ENCODE measurements at regions not wholly inside any gene's neighbourhood (a gene's known extent, or its start where the extent isn't known, plus 50 kb on each side); places are given as distances from the start of the nearest gene placed in this dataset.

GRCh38 chr14:52166822-52167221 is 98.0 kb upstream of the NID2 start:
- dilution Hi-C loops (cut with MboI; ENCODE audit: extremely low pct_ligation_motif_present, low sequenced_read_pairs), result no loop called here
- H3K27ac ChIP-seq (ENCODE audit: control insufficient read depth, insufficient read depth, low read length), result no peak overlapping the region
- H3K36me3 ChIP-seq (ENCODE audit: control insufficient read depth in 2 of 2, extremely low read depth in 1 of 2, insufficient read depth in 2 of 2, low read length in 2 of 2), result no peaks in the 10 kb centered on the region
- FAIRE-seq (no peak), DNase-seq (ENCODE audit: low read depth, low spot score) (no peak)
- H3K79me2 ChIP-seq (ENCODE audit: control insufficient read depth, insufficient read depth, low read length), result no peaks in the 10 kb centered on the region
- no peaks in the 10 kb centered on the region for H3K9me3 ChIP-seq (ENCODE audit: control insufficient read depth, low read depth, low read length)
- H3K4me2 ChIP-seq (ENCODE audit: control insufficient read depth, extremely low read depth, insufficient read depth, low read depth, low read length), result no peak overlapping the region
- H3K27me3 ChIP-seq (ENCODE audit: control insufficient read depth, extremely low read depth, insufficient read depth, low read length), result no peaks in the 10 kb centered on the region
- TF ChIP-seq, protein P1, sequence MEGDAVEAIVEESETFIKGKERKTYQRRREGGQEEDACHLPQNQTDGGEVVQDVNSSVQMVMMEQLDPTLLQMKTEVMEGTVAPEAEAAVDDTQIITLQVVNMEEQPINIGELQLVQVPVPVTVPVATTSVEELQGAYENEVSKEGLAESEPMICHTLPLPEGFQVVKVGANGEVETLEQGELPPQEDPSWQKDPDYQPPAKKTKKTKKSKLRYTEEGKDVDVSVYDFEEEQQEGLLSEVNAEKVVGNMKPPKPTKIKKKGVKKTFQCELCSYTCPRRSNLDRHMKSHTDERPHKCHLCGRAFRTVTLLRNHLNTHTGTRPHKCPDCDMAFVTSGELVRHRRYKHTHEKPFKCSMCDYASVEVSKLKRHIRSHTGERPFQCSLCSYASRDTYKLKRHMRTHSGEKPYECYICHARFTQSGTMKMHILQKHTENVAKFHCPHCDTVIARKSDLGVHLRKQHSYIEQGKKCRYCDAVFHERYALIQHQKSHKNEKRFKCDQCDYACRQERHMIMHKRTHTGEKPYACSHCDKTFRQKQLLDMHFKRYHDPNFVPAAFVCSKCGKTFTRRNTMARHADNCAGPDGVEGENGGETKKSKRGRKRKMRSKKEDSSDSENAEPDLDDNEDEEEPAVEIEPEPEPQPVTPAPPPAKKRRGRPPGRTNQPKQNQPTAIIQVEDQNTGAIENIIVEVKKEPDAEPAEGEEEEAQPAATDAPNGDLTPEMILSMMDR (optimal IDR thresholded peaks at IDR 0.05 in 1 of 3, IDR thresholded peaks at IDR 0.05 in 1 of 3, conservative IDR thresholded peaks at IDR 0.05 in 1 of 3; ENCODE audit: extremely low read depth in 1 of 3, insufficient read depth in 2 of 3, low read length in 3 of 3), result no peak
- no peak for TF ChIP-seq EZH2 (IDR thresholded peaks at IDR 0.05; ENCODE audit: low read length)
- H2AFZ ChIP-seq (ENCODE audit: control insufficient read depth, low read length), result no peak overlapping the region
- no peak overlapping the region for H3K4me3 ChIP-seq (ENCODE audit: control insufficient read depth in 2 of 3, extremely low read depth in 1 of 3, insufficient read depth in 2 of 3, low read depth in 1 of 3, low read length in 3 of 3)
- no peaks in the 10 kb centered on the region for H3K4me1 ChIP-seq (ENCODE audit: control insufficient read depth, extremely low read depth, insufficient read depth, low read length)
- H4K20me1 ChIP-seq (ENCODE audit: control insufficient read depth, extremely low read depth, insufficient read depth, low read length), result no peaks in the 10 kb centered on the region
- H3K9ac ChIP-seq (ENCODE audit: control insufficient read depth, extremely low read depth, insufficient read depth, low read length), result no peak overlapping the region
- no peaks in the 10 kb centered on the region for H3K9me1 ChIP-seq (ENCODE audit: control insufficient read depth, extremely low read depth, insufficient read depth, low read length)

DNA sequence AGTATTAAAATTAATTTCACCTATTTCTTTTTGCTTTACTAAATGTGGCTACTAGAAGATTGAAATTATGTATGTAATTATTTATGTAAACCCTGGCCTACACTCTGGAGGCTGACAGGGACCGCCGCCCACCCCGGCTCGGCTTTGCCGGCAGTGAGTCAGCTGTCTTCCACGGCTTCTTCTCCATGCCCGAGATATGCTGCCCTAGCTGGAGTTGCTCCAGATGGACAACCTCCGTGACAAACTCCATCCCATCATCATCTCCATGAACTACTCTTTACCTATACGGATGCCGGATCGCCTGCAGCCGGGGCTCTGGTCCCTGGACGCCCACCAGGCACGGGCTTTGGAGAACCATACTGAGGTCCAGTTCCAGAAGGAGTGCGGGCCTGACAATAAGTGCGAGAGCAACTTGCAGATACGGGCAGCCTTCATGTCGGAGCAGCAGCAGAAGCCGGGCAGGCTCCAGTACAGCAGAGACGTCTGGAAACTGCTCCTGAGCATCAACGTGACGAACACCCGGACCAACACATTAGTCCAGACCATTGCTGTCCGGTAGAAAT is 86.9 kb upstream of the NID2 start:
- no peak overlapping the region for H3K4me2 ChIP-seq (ENCODE audit: control insufficient read depth, extremely low read depth, insufficient read depth, low read depth, low read length)
- no peaks in the 10 kb centered on the region for H4K20me1 ChIP-seq (ENCODE audit: control insufficient read depth, extremely low read depth, insufficient read depth, low read length)
- H3K27ac ChIP-seq (ENCODE audit: control insufficient read depth, insufficient read depth, low read length), result no peak overlapping the region
- no peaks in the 10 kb centered on the region for H3K9me1 ChIP-seq (ENCODE audit: control insufficient read depth, extremely low read depth, insufficient read depth, low read length)
- no peak for DNase-seq (ENCODE audit: low read depth, low spot score)
- H3K27me3 ChIP-seq (ENCODE audit: control insufficient read depth, extremely low read depth, insufficient read depth, low read length), result peaks cover 7% of the 10 kb centered on the region
- H3K9me3 ChIP-seq (ENCODE audit: control insufficient read depth, low read depth, low read length), result no peaks in the 10 kb centered on the region
- FAIRE-seq, result no peak
- no peaks in the 10 kb centered on the region for H3K36me3 ChIP-seq (ENCODE audit: control insufficient read depth in 2 of 2, extremely low read depth in 1 of 2, insufficient read depth in 2 of 2, low read length in 2 of 2)
- no peaks in the 10 kb centered on the region for H3K79me2 ChIP-seq (ENCODE audit: control insufficient read depth, insufficient read depth, low read length)
- H2AFZ ChIP-seq (ENCODE audit: control insufficient read depth, low read length), result no peak overlapping the region
- H3K4me3 ChIP-seq (ENCODE audit: control insufficient read depth in 2 of 3, extremely low read depth in 1 of 3, insufficient read depth in 2 of 3, low read depth in 1 of 3, low read length in 3 of 3), result no peak overlapping the region
- H3K9ac ChIP-seq (ENCODE audit: control insufficient read depth, extremely low read depth, insufficient read depth, low read length), result no peak overlapping the region
- H3K4me1 ChIP-seq (ENCODE audit: control insufficient read depth, extremely low read depth, insufficient read depth, low read length), result no peaks in the 10 kb centered on the region
- dilution Hi-C loops (cut with MboI; ENCODE audit: extremely low pct_ligation_motif_present, low sequenced_read_pairs), result no loop called here
- TF ChIP-seq, protein P1 (optimal IDR thresholded peaks at IDR 0.05 in 1 of 3, IDR thresholded peaks at IDR 0.05 in 1 of 3, conservative IDR thresholded peaks at IDR 0.05 in 1 of 3; ENCODE audit: extremely low read depth in 1 of 3, insufficient read depth in 2 of 3, low read length in 3 of 3), result no peak
- TF ChIP-seq EZH2 (IDR thresholded peaks at IDR 0.05; ENCODE audit: low read length), result no peak
